ENCODE measurements at regions not wholly inside any gene's neighbourhood (a gene's known extent, or its start where the extent isn't known, plus 50 kb on each side); places are given as distances from the start of the nearest gene placed in this dataset.

DNA sequence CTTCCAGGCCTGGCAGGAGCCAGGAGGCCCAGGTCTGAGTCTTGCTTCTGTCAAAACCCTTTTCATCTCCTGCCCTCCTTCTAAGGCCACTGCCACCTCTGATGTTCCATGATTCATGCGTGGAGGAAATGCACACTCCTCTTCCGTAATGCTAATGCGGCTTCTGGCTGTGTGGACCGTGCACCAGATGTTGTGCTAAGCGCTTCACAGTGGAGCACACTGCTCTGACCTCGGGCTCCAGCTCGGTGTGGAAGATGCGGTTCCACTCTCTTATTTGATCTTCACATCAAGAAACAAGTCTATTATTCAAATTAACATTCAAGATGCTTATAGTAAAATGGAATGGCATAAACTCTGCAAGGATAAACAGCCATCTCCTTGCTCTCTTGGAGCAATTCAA, 629.2 kb downstream of the UQCRFS1 start:
- no peak for DNase-seq
- Histone ChIP-seq H3K9me3 (ENCODE audit: control insufficient read depth, low read depth, low read length) (no peaks in the 10 kb centered on the region), H2AK5ac (ENCODE audit: insufficient read length, low read length) (no peak overlapping the region), H3K4me1 (ENCODE audit: insufficient read depth, low read length) (peaks cover 13% of the 10 kb centered on the region; the same call in 1 of the 2 replicates), H3K4ac (ENCODE audit: low read depth, low read length) (no peak overlapping the region), H2AFZ (ENCODE audit: low read length) (no peak overlapping the region), H3K27me3 (ENCODE audit: insufficient read depth, low read length) (no peaks in the 10 kb centered on the region), H3K23ac (ENCODE audit: insufficient read length, low read depth, low read length) (no peak overlapping the region), H3K4me2 (ENCODE audit: insufficient read depth, insufficient read length, low read length) (no peak overlapping the region), H3K56ac (ENCODE audit: insufficient read length, low read depth, low read length) (no peak overlapping the region), H2BK20ac (ENCODE audit: low read depth, low read length, poor library complexity, severe bottlenecking) (no peak overlapping the region), H4K20me1 (ENCODE audit: control insufficient read depth, insufficient read depth, insufficient read length) (no peaks in the 10 kb centered on the region), H4K5ac (ENCODE audit: insufficient read length, low read depth, low read length) (no peak overlapping the region), H2BK5ac (ENCODE audit: insufficient read length, low read length) (no peak overlapping the region), H2BK15ac (ENCODE audit: low read depth, low read length) (no peak overlapping the region), H3K9ac (ENCODE audit: extremely low read depth, insufficient read length, low read length) (no peak overlapping the region), H3K23me2 (ENCODE audit: insufficient read length, low read depth, low read length, poor library complexity, severe bottlenecking) (no peaks in the 10 kb centered on the region), H3K79me2 (ENCODE audit: insufficient read depth, low read length) (no peaks in the 10 kb centered on the region), H3K18ac (ENCODE audit: insufficient read length, low read depth, low read length) (no peak overlapping the region), H2BK12ac (ENCODE audit: insufficient read length, low read depth, low read length) (no peak overlapping the region), H2BK120ac (ENCODE audit: low read depth, low read length, poor library complexity, severe bottlenecking) (no peak overlapping the region), H3T11ph (ENCODE audit: low read length) (no peak overlapping the region), H4K91ac (ENCODE audit: insufficient read length, low read depth, low read length) (no peak overlapping the region), H3K27ac (ENCODE audit: insufficient read length, low read depth, low read length) (no peak overlapping the region), H3K79me1 (ENCODE audit: insufficient read depth, low read depth, low read length, poor library complexity, severe bottlenecking) (no peaks in the 10 kb centered on the region), H4K8ac (replicated peaks; ENCODE audit: insufficient read length, low read depth, low read length) (no peak overlapping the region), H3K14ac (ENCODE audit: insufficient read depth, low read length) (no peak overlapping the region)
- Mint-ChIP-seq H3K4me3 (no peak overlapping the region), H3K9me3 (no peaks in the 10 kb centered on the region; a peak in 1 of 5 replicates), H3K27ac (no peak overlapping the region), H3K4me1 (peaks cover 45 to 49% of the 10 kb centered on the region in 2 experiments), H3K36me3 (ENCODE audit: insufficient read depth in 1 of 3, low read depth in 3 of 3) (no peaks in the 10 kb centered on the region), H3K27me3 (ENCODE audit: low read depth) (no peaks in the 10 kb centered on the region; the same call in none of the 2 replicates)
- WGBS (ENCODE audit: extremely low coverage, insufficient read length, low lambda C conversion rate): no CpG with 5 or more reads among the region's 8 CpGs
- TF ChIP-seq, protein P1, sequence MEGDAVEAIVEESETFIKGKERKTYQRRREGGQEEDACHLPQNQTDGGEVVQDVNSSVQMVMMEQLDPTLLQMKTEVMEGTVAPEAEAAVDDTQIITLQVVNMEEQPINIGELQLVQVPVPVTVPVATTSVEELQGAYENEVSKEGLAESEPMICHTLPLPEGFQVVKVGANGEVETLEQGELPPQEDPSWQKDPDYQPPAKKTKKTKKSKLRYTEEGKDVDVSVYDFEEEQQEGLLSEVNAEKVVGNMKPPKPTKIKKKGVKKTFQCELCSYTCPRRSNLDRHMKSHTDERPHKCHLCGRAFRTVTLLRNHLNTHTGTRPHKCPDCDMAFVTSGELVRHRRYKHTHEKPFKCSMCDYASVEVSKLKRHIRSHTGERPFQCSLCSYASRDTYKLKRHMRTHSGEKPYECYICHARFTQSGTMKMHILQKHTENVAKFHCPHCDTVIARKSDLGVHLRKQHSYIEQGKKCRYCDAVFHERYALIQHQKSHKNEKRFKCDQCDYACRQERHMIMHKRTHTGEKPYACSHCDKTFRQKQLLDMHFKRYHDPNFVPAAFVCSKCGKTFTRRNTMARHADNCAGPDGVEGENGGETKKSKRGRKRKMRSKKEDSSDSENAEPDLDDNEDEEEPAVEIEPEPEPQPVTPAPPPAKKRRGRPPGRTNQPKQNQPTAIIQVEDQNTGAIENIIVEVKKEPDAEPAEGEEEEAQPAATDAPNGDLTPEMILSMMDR (conservative IDR thresholded peaks at IDR 0.05): no peak
